ENCODE measurements at regions not wholly inside any gene's neighbourhood (a gene's known extent, or its start where the extent isn't known, plus 50 kb on each side); places are given as distances from the start of the nearest gene placed in this dataset.

DNA sequence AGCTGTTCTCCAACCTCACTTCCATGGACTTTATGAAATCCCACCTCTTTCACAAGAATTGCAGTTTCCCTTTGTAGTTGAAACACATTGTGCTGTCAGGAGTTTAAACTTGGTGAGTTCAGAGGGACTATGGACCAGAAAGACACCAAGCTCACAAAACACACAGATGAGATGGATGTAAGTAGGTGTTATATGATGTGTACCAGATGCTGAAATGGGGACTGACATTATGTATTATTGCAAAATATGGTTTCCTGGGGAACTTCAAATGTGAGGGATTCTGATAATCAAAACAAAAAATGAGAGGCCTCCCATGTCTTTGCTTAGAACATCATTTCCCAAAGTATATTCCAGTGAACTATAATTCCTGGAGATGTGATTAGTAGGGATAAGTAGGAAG is 401.1 kb upstream of the ARID1B start:
- DNase-seq (ENCODE audit: low read depth) = no peak

DNA sequence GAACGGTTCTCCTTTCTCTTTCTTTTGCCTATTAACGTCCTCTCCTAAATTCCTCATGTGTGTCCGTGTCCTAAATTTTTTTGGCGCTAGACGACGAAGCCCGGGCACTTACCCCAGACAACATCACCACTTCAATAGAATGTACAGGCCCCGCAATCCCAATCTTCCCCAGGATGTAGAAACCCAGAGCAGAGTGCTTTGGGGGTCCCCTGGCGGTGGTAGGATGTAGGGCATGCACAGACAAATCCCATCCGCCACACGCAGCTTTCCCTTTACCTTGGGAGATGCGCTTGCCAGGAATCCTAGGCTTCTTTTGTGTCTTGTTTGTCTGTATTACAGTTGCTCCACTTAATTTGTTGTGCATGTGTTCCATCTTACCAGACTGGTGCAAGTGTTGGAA is 417.3 kb upstream of the ARID1B start:
- DNase-seq (ENCODE audit: low read depth) = no peak

DNA sequence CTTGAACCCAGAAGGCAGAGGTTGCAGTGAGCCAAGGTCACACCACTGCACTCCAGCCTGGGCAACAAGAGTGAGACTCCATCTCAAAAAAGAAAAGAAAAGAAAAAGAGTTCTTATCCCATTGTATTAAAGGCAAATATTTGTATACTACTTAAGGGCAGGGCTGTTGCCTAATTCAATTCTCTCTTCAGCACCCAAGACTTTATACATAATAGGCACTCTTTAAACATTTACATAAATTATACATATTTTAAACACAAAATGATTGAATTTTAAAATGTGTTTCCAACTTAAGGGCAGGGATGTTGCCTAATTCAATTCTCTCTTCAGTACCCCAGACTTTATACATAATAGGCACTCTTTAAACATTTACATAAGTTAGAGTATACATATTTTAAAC is 424.3 kb upstream of the ARID1B start:
- no peak for DNase-seq (ENCODE audit: low read depth)

DNA sequence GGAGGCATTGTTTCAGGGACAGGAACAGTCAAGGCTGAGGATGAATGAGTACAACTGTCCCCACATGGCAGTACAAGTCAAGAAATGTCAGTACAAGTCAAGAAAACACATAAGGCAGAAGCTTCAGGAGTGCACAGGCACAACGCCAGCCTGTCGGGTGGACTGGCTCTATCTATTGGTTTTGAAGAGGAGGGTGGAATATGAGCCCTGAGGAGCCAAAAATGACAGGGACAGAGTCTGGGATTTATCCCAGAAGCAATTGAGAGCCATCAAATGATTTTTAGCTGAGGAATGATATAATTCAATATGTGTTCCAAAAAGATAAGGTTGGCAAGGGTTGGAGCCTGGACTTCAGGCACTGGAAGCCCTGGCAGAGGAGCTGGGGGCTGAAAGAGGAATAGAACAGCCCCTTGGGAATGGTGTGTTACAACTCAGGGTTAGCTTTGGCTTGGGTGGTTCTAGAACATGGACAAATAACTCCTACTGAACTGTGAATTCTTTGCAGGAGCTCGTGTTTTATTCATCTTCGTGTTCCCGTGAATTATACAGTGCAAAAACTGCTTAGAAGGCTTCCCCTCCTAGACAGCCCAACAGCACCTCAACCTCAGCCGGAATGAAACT is 425.7 kb upstream of the ARID1B start:
- DNase-seq (ENCODE audit: low read depth) = no peak

DNA sequence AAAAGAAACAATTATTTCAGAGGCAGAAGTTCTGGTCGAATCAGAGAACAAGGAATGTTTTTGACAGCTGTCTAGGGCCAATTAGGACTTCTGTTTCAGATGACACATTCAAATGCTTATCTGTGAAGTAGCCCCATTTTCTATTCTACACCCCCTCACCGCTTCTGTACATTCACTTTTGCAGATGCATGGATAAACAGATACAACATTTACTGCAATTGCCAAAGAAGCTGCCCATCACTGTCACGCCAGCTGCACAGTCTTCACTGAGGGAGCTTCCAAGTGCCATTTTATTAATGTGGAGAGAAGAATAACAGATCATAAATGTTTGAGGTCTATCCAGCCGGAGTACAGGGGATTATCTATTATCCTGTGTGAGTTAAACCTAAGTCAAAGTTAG is 426.8 kb upstream of the ARID1B start:
- no peak for DNase-seq (ENCODE audit: low read depth)

DNA sequence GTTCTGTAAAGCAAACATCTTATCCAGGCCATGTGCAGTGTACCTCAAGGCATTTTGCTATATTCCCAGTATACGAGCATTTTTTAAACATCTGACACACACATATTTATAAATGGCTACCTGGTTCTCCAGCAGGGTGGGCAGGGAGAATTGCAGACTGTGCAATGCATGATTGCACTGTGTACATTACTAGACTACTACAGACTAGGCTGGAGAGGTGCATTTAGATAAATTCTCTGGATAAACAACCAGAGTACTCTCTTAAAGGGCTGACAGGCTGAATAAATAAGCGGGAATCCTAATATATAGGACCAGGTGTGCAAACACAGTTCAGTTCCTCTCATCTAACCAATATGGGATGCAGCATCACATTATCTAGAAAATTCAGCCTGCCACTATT is 428.3 kb upstream of the ARID1B start:
- no peak for DNase-seq (ENCODE audit: low read depth)

DNA sequence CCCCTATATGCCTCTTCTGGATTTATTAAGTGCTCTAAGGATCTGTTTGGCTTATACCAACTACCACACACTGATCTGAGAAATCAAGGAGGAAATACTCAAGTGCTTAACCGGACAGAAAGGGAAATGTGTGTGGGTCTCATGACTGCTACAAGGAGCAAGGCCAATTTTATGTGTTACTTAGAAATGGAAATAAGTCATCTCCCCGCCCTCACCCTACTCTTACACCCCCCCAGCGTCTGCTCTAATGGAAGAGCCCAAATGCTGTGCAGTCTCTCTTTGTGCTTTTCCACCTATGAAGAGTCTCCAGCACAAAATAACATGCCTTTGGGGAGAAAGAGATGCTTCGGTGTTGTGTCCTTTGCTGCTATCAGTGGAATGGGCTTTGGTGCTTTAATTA is 428.8 kb upstream of the ARID1B start:
- DNase-seq (ENCODE audit: low read depth) = no peak

DNA sequence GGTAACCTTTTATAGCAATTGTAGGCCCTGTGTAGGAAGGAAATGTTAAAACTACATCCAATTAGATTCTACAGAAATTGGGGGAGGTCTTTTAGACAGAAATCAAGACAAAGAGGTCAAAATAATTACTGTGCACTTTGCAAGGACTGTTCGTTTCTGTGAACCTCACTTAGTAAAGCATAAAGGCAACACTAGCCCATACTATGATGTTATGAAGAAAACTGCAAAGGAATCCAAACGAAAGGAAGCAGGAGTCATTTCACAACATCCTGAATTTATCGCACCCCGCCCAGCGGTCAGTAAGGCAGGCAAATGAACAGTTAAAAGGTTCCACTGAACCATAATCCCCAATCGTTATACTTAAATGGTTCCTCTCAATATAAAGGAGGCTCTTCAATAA is 429.5 kb upstream of the ARID1B start:
- no peak for DNase-seq (ENCODE audit: low read depth)

DNA sequence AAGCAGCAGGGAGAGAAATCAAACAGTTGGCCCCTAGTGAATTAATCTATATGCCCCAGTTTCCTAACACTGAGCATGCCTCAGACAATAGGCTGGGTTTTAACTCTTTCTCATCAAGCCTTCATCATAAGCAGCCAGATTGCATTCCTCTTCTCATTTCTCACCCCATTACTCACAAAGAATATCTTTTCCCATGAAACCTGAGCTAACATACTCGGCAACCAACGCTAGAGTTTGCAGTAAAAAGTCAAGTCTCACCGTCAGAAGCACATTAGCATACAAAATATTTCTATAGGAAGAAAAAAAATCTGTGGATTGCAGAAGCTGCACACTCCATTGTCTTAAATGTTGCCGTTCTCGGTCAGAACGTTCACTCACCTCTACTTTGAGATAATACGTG is 429.9 kb upstream of the ARID1B start:
- no peak for DNase-seq (ENCODE audit: low read depth)

DNA sequence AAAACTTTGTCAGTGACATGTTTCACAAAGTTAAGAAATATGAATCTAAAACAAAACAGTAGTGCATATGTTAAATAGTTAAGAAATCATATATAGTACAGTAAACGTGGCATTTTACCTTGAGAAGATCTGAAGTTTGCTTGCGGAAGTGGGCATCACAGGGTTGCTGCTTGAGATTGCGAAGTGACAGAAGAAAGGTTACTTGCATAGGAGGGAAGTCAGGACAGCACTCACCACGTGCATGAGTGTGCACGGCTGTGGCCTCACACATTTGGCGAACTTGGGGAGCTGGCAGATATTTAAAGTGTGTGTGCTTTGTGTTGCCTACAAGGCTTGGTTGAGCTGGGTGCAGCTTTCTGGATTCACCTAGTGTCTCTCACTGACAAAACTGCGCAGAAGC is 431.5 kb upstream of the ARID1B start:
- DNase-seq (ENCODE audit: low read depth) = no peak

DNA sequence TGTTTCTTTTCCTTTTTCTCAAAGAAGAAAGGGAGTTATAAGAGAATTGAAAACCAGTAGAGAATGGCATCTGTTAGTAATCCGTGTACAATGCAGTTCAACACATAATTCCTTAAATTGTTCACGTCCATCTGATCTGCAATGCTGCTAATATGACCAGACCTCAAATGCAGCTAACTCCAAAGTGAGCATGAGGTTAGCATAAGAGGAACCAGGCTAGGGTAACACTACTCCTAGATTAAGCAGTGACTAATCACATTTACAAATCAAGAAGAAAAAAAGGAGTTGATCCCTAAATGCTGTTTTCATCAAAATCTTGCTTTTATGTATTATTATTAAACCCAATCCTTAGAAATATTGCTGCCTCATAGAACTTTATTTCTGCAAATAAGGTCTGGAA is 432.7 kb upstream of the ARID1B start:
- DNase-seq (ENCODE audit: low read depth) = no peak

DNA sequence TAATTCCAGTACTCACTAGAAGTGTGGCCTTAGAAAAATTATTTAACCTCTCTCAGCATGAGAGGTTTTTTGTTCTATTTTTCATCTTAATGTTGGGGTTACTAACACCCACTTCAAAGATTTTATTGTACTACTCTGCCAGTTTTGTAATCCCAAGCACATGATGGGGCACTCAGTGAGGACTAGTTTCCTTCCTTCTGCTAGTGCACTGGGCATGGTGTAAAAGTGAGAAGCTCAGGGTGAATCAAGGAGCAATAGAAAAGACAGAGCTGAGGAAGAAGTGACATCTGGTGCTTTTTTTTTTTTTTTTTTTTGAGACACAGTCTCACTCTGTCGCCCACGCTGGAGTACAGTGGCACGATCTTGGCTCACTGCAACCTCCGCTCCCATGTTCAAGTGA is 439.4 kb upstream of the ARID1B start:
- DNase-seq (ENCODE audit: low read depth) = no peak

DNA sequence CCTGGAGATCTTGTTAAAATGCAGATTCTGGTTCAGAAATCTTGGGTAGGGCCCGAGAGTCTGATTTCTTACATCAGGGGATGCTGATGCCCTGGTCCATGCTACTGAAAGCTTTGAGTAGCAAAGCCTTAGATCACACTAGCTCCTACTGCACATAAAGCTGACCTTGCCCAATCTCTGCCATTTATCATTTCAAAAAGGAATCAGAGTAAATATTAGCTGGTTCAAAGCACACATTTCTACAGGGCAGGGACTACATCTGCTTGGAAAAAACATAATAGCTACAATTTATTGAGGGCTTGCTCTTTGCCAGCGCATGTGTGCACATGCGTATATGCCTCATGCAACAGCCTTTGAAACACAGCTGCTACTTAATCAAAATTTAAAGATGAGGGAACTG is 440.4 kb upstream of the ARID1B start:
- DNase-seq (ENCODE audit: low read depth) = no peak

DNA sequence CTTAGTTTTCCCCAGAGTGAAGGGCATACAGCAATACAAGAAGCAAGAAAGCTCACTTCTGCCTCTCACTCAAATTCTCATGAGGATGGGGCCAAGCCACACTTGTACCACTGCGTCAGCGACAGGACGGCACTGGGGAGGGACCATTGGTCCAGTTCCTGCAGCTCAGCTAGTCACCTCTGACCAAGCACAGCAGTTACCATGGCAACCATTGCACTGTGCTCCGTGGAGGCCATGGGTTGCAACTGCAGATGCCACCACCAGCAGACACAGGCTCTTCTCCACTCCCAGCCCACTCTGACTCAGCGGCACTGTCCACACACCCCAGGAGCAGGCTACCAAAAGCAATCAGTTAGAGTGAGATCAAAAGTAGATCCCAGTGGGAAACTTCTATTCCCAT is 441.1 kb upstream of the ARID1B start:
- no peak for DNase-seq (ENCODE audit: low read depth)

DNA sequence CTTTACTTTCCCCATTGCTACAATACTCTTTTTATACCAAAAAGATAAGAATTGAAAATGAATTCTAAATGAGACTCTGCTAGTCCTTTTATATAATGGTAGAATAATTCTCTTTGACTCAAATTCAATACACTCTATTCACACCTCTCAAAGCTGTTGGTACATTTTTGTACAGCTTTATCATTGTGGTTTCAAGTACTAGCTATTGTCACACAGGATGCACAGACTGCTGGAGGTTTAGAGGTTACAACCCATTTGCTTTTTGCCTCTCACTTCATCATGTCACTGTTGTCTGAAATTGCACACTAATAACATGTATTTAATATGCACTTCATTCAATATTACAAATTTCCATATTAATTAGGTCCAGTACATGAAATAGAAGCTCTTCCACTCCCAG is 442.2 kb upstream of the ARID1B start:
- DNase-seq (ENCODE audit: low read depth) = no peak

DNA sequence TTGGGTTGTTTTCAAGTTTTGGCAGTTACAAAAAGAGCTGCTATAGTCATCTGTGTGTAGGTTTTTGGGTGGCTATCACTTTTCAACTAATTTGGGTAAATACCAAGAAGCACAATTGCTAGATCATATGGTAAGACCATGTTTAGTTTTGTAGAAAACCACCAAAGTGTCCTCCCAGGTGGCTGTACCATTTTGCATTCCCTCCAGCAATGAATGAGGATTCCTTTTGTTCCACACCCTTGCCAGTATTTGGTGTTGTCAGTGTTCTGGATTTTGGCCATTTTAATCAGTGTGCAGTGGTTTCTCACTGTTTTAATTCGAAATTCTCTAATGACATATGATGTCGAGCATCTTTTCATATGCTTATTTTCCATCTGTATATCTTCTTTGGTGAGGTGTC is 457.5 kb upstream of the ARID1B start:
- no peak for DNase-seq (ENCODE audit: low read depth)

DNA sequence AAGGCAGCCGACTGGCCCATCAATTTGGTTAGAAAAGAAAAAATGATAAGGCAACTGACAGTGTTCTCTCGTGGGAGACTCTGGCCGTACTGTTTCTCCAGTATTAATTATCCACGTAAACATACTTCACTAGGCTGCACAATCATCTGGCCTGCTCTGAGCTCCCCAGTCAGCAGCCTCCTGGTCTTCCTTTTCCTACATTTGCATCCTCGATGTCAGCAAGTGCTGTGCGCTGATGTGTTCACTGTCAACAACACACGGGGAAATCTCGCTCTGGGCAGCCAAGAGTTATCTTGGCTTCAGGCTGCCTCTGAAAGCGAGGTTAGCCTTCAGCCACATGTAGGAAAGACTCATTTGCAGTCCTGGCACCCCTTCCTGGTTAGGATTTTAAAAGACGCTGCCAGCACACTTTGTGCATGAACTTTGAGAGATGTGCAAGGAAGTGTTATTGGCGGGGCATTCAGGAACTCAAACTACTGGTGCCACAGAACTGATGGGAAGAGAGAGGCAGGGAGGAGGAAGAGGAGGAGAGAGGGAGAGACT is 460.5 kb upstream of the ARID1B start:
- no peak for DNase-seq (ENCODE audit: low read depth)

DNA sequence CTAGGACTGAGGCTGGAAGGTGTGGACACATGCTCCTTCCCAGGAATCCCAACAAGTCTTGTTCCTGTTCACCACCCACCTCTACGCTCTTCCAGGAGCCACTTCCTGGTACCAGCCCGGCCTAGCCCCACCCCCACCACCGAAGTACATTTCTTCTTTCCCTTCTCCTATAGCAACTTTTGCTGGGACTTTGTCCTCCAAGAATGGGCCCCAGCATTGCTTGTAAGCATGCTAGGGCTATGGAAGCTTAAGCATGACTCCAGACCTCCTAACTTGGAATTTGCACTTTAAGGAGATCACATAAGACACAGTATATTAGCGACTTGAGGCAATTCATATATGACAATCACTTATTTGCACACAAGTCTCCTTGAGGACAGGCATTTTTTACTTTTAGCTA is 462.0 kb upstream of the ARID1B start:
- no peak for DNase-seq (ENCODE audit: low read depth)

DNA sequence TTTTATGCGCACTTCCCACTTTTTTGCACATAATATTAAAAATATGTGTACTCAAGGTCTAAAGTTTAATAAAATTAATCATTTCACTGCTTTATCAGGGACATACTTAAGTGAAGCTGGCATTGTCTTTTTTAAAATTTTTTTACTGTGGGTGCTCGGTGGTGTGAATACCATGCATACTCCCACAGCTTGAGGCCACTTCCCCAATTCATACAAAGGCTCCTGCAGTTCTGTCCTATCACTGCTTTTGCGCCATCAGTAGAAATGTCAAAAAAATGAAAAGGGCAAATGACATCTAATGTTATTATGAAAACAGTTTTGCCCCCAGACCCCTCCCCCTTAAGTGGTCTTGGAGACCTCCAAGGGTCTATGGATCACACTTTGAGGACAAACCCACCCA is 464.1 kb upstream of the ARID1B start:
- no peak for DNase-seq (ENCODE audit: low read depth)

DNA sequence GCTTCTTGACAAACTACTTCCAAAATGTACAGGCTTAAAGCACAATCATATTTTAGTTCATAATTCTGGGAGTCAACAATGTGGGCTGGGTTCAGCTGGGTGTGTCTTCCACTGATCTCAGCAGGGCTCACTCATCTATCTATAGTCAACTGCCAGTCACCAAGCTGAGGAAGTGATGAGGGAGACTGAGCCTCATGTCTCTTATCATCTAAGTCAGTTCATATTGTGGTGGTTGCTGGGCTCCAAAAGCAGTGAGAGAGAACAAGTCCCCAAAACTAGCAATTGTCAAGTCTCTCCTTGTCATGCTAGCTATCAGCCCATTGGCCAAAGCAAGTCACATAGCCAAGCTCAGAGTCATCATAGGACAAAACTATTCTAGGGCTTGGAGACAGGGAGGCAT is 465.9 kb upstream of the ARID1B start:
- DNase-seq (ENCODE audit: low read depth) = no peak

DNA sequence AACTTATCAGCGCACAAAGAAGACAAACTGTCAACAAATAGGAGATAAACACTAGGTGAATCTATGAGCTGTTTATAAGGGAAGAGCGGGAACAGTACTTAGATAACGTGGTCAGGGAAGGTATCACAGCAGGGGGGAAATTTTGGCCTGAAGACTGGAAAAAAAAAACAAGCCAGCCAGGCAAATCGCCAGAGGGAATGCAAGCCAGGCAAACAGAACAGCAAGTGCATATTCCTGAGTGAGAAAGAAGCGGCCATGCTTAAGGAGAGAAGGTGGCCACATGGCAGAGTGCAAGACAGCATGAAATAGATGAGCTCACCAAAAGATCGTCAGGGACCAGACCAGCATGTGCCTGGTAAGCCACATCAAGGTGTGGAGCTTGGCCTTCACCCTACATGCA is 466.5 kb upstream of the ARID1B start:
- no peak for DNase-seq (ENCODE audit: low read depth)

DNA sequence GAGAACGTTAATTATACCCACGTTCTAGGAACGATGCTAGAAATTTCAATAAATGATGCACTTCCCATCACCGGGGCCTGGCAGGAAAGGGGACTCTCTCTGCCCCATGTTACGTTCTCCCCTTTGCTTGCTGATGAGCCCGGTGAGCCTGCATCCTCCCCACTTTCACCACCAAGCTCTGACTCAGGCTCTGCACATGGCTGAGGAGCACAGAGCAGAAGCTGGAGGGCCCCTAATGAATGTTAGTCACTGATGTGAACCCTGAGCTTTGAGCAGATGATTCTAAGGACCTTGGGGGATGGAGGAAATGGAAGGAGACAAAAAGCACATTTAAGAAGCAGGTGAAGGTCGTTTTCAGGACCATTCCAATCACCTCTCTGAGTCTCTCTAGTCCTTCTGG is 468.2 kb upstream of the ARID1B start:
- DNase-seq (ENCODE audit: low read depth) = no peak

DNA sequence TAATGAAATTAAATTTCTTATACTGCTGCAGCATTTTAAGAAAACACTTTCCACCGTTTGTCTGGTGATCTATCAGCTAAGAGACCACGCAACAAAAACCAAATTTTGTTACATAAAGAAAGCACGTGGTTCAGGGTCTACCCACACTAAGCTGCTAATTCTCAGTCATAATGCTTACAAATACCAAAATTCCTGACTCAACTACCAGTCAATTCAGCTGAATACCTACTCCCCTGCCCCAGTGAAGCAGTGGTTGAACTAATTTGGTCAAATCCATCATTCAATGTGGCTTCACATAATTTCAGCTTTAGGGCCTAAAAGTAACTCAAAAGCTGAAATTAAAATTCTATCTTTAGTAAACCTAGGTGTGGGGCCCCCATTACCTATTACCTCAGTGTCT is 468.6 kb upstream of the ARID1B start:
- no peak for DNase-seq (ENCODE audit: low read depth)

DNA sequence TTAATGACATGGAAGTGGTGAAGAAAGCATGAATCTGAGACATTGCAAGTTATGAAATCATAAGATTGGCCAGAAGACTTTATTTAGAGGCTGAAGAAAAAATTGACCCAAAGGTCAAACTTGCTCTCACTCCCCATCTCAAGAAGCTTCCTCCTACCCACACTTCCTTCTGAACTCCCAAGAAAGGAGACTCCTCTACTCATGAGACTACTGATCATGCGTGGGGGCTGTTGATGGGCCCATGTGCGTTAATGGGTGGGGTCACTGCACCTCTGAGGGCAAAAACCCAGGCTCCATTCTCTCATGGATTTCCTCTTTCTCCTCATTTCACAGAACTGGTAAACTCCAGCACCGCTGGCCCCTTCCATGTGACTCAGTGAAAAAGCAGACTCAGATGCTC is 470.6 kb upstream of the ARID1B start:
- DNase-seq (ENCODE audit: low read depth) = no peak

DNA sequence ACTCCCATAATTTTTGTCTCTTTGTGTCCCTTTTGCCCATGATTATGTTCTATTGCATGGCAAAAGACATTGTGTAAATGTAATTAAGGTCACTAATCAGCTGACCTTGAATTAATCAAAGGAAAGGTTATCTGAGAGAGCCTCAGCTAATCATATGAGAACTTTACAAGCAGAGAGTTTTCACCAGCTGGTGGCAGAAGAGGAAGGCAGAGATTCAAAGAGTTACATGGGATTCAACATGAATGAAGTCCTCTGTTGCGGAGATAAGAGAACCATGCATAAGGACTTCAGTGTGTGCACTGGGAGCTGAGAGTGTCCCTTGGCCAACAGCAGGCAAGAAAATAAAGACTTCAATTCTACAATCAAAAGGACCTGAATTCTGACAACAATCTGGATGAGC is 494.1 kb upstream of the ARID1B start:
- no peak for DNase-seq (ENCODE audit: low read depth)

All from T-helper 22 cell (primary cell).